Glutamatergic neuron (in vitro differentiated cells): ENCODE measurements at regions not wholly inside any gene's neighbourhood (a gene's known extent, or its start where the extent isn't known, plus 50 kb on each side); places are given as distances from the start of the nearest gene placed in this dataset.

Experiments used
- DNase-seq: peaks from one replicate; pipeline ENCODE4 v3.0.0; 2022
- H3K27ac Mint-ChIP-seq: one replicate; pipeline ENCODE4 v1.8.0; 2020; ENCODE audit warnings: mild to moderate bottlenecking, mixed read lengths, inconsistent platforms; ENCODE audit not compliant: unreplicated experiment
- H3K27me3 Mint-ChIP-seq: one replicate; pipeline ENCODE4 v1.8.0; 2020; ENCODE audit warnings: mild to moderate bottlenecking, moderate library complexity, mixed read lengths, inconsistent platforms; ENCODE audit not compliant: unreplicated experiment
- H3K36me3 Mint-ChIP-seq: one replicate; pipeline ENCODE4 v1.8.0; 2020; ENCODE audit warnings: mild to moderate bottlenecking, mixed read lengths, inconsistent platforms; ENCODE audit not compliant: unreplicated experiment
- H3K4me1 Mint-ChIP-seq: one replicate; pipeline ENCODE4 v1.8.0; 2020; ENCODE audit warnings: mild to moderate bottlenecking, low read depth, mixed read lengths, inconsistent platforms; ENCODE audit not compliant: unreplicated experiment
- H3K4me3 Mint-ChIP-seq: one replicate; pipeline ENCODE4 v1.8.0; 2020; ENCODE audit warnings: mild to moderate bottlenecking, mixed read lengths, inconsistent platforms; ENCODE audit not compliant: unreplicated experiment
- H3K9me3 Mint-ChIP-seq: one replicate; pipeline ENCODE4 v1.8.0; 2020; ENCODE audit warnings: mild to moderate bottlenecking, moderate library complexity, mixed read lengths, inconsistent platforms; ENCODE audit not compliant: unreplicated experiment
- CTCF ChIP-seq: fragments of 200-600 bp; sonication (generic); IDR thresholded peaks from one replicate; pipeline ENCODE4 v1.5.0; 2021; ENCODE audit not compliant: partially characterized antibody, unreplicated experiment

GRCh38 chr7:130951303-130951975 lies 217.4 kb upstream of the KLF14 start:
- no peak for TF ChIP-seq CTCF

GRCh38 chr7:130951976-130952876 lies 218.2 kb upstream of the KLF14 start:
- Mint-ChIP-seq H3K36me3 (no peaks in the 10 kb centered on the region), H3K4me1 (no peaks in the 10 kb centered on the region), H3K27ac (no peak overlapping the region), H3K27me3 (no peaks in the 10 kb centered on the region), H3K4me3 (no peak overlapping the region), H3K9me3 (no peaks in the 10 kb centered on the region)
- no peak for DNase-seq
- TF ChIP-seq CTCF: no peak

More at GRCh38 chr7:130951303-130951975, 217.4 kb upstream of the KLF14 start:
- no peak overlapping the region for H3K4me3 Mint-ChIP-seq
- no peaks in the 10 kb centered on the region for H3K4me1 Mint-ChIP-seq
- H3K9me3 Mint-ChIP-seq: no peaks in the 10 kb centered on the region
- no peaks in the 10 kb centered on the region for H3K36me3 Mint-ChIP-seq
- no peaks in the 10 kb centered on the region for H3K27me3 Mint-ChIP-seq
- H3K27ac Mint-ChIP-seq: no peak overlapping the region
- DNase-seq: no peak

- Mint-ChIP-seq H3K27ac (no peak overlapping the region), H3K9me3 (no peaks in the 10 kb centered on the region), H3K36me3 (no peaks in the 10 kb centered on the region), H3K4me3 (no peak overlapping the region), H3K27me3 (no peaks in the 10 kb centered on the region), H3K4me1 (no peaks in the 10 kb centered on the region)
- no peak for TF ChIP-seq CTCF
- DNase-seq: no peak
These were observed 219.2 kb upstream of the KLF14 start for GRCh38 chr7:130953196-130953595.

GRCh38 chr7:130954918-130955564 lies 221.0 kb upstream of the KLF14 start:
- no peaks in the 10 kb centered on the region for H3K27me3 Mint-ChIP-seq
- TF ChIP-seq CTCF: no peak
- no peak overlapping the region for H3K4me3 Mint-ChIP-seq
- H3K9me3 Mint-ChIP-seq: no peaks in the 10 kb centered on the region
- H3K36me3 Mint-ChIP-seq: no peaks in the 10 kb centered on the region
- H3K4me1 Mint-ChIP-seq: no peaks in the 10 kb centered on the region
- H3K27ac Mint-ChIP-seq: no peak overlapping the region
- no peak for DNase-seq

- no peak overlapping the region for H3K4me3 Mint-ChIP-seq
- TF ChIP-seq CTCF: no peak
- H3K9me3 Mint-ChIP-seq: no peaks in the 10 kb centered on the region
- H3K36me3 Mint-ChIP-seq: no peaks in the 10 kb centered on the region
- no peaks in the 10 kb centered on the region for H3K27me3 Mint-ChIP-seq
- no peak overlapping the region for H3K27ac Mint-ChIP-seq
- no peaks in the 10 kb centered on the region for H3K4me1 Mint-ChIP-seq
- no peak for DNase-seq
These were observed 221.5 kb upstream of the KLF14 start for GRCh38 chr7:130955565-130955919.
